UCSD-AML1 (cell line): ENCODE measurements at regions not wholly inside any gene's neighbourhood (a gene's known extent, or its start where the extent isn't known, plus 50 kb on each side); places are given as distances from the start of the nearest gene placed in this dataset.
A peak's percentile ranks its signal among the peaks of the same experiment; 100 is the strongest.
"Not testable (repeated sequence)": the region's sequence is repeated elsewhere in the genome, so short reads cannot be mapped to it uniquely, and the experiment has no call there.

ENCODE experiments used
- DNase-seq: peaks from one replicate; lab custom pipeline; 2025; ENCODE audit not compliant: unreplicated experiment; lab: John Stamatoyannopoulos, UW

- DNase-seq = no peak
Observed at GRCh38 chr2:16911746-16912145, 246.1 kb upstream of the CYRIA start.

- no peak for DNase-seq
Observed at GRCh38 chr2:16908656-16909055, 243.0 kb upstream of the CYRIA start.

- DNase-seq = no peak
Observed at GRCh38 chr2:16907645-16908282, 242.1 kb upstream of the CYRIA start.

- not testable (repeated sequence) for DNase-seq
Observed at GRCh38 chr2:16905325-16905724, 239.7 kb upstream of the CYRIA start.

- peak; percentile 23 for DNase-seq
Observed at GRCh38 chr2:16900405-16901025, 234.9 kb upstream of the CYRIA start.

GRCh38 chr2:16899958-16900357, 234.3 kb upstream of the CYRIA start:
- no peak for DNase-seq

GRCh38 chr2:16890081-16890480, 224.4 kb upstream of the CYRIA start:
- no peak for DNase-seq

GRCh38 chr2:16885027-16885426, 219.4 kb upstream of the CYRIA start:
- no peak for DNase-seq

GRCh38 chr2:16882706-16883105, 217.1 kb upstream of the CYRIA start:
- no peak for DNase-seq

- DNase-seq = no peak
Observed at GRCh38 chr2:16881122-16881521, 215.5 kb upstream of the CYRIA start.

GRCh38 chr2:16871411-16871810, 205.8 kb upstream of the CYRIA start:
- no peak for DNase-seq

- no peak for DNase-seq
Observed at GRCh38 chr2:16870491-16871076, 204.9 kb upstream of the CYRIA start.

- DNase-seq = no peak
Observed at GRCh38 chr2:16869711-16870110, 204.1 kb upstream of the CYRIA start.

GRCh38 chr2:16862471-16862870, 196.8 kb upstream of the CYRIA start:
- DNase-seq = no peak

GRCh38 chr2:16861530-16861929, 195.9 kb upstream of the CYRIA start:
- no peak for DNase-seq

- no peak for DNase-seq
Observed at GRCh38 chr2:16861111-16861510, 195.5 kb upstream of the CYRIA start.

GRCh38 chr2:16860627-16861026, 195.0 kb upstream of the CYRIA start:
- no peak for DNase-seq

- DNase-seq = no peak
Observed at GRCh38 chr2:16855183-16855582, 189.5 kb upstream of the CYRIA start.

GRCh38 chr2:16853088-16853487, 187.5 kb upstream of the CYRIA start:
- no peak for DNase-seq

GRCh38 chr2:16852651-16853050, 187.0 kb upstream of the CYRIA start:
- DNase-seq = no peak

- no peak for DNase-seq
Observed at GRCh38 chr2:16851126-16851525, 185.5 kb upstream of the CYRIA start.

GRCh38 chr2:16840496-16841172, 175.0 kb upstream of the CYRIA start:
- no peak for DNase-seq
